Stimulated activated CD8-positive, alpha-beta memory T cell treated with anti-CD3 and anti-CD28 coated beads, Interleukin-2, amount 100 ng/mL, for 48 hours (primary cell): ENCODE measurements at regions not wholly inside any gene's neighbourhood (a gene's known extent, or its start where the extent isn't known, plus 50 kb on each side); places are given as distances from the start of the nearest gene placed in this dataset.
"Not testable (repeated sequence)": the region's sequence is repeated elsewhere in the genome, so short reads cannot be mapped to it uniquely, and the experiment has no call there.

Experiments used
- DNase-seq, 2 donors: peaks; one replicate each; pipeline ENCODE4 v3.0.0-alpha.2; 2020; ENCODE audit warnings: low read depth in 2 of 2

GRCh38 chr7:116340943-116341907, 130.9 kb downstream of the TES start:
- no peak for DNase-seq

- DNase-seq: no peak
Measured at GRCh38 chr7:116342125-116342524, 131.8 kb downstream of the TES start.

- no peak for DNase-seq
Measured at GRCh38 chr7:116347151-116347832, 137.0 kb downstream of the TES start.

- no peak for DNase-seq
Measured at GRCh38 chr7:116348346-116348745, 138.0 kb downstream of the TES start.

GRCh38 chr7:116351966-116352365, 141.6 kb downstream of the TES start:
- DNase-seq: no peak

- no peak for DNase-seq
Measured at GRCh38 chr7:116353647-116354046, 143.3 kb downstream of the TES start.

GRCh38 chr7:116354171-116354545, 143.8 kb downstream of the TES start:
- DNase-seq: no peak

GRCh38 chr7:116354546-116355423, 144.4 kb downstream of the TES start:
- no peak for DNase-seq

GRCh38 chr7:116355424-116355765, 144.1 kb upstream of the CAV2 start:
- DNase-seq: no peak

- no peak for DNase-seq
Measured at GRCh38 chr7:116356333-116356965, 143.1 kb upstream of the CAV2 start.

- DNase-seq: no peak
Measured at GRCh38 chr7:116356979-116357378, 142.6 kb upstream of the CAV2 start.

GRCh38 chr7:116357781-116358670, 141.5 kb upstream of the CAV2 start:
- no peak for DNase-seq

- no peak for DNase-seq
Measured at GRCh38 chr7:116361767-116362166, 137.8 kb upstream of the CAV2 start.

GRCh38 chr7:116363637-116364432, 135.7 kb upstream of the CAV2 start:
- DNase-seq: no peak

- no peak for DNase-seq
Measured at GRCh38 chr7:116364469-116364868, 135.1 kb upstream of the CAV2 start.

- no peak for DNase-seq
Measured at GRCh38 chr7:116365797-116366196, 133.7 kb upstream of the CAV2 start.

GRCh38 chr7:116367171-116367813, 132.2 kb upstream of the CAV2 start:
- no peak for DNase-seq

- DNase-seq: no peak
Measured at GRCh38 chr7:116368965-116369364, 130.6 kb upstream of the CAV2 start.

GRCh38 chr7:116371536-116371935, 128.0 kb upstream of the CAV2 start:
- not testable (repeated sequence) for DNase-seq
